ENCODE measurements at regions not wholly inside any gene's neighbourhood (a gene's known extent, or its start where the extent isn't known, plus 50 kb on each side); places are given as distances from the start of the nearest gene placed in this dataset.

DNA sequence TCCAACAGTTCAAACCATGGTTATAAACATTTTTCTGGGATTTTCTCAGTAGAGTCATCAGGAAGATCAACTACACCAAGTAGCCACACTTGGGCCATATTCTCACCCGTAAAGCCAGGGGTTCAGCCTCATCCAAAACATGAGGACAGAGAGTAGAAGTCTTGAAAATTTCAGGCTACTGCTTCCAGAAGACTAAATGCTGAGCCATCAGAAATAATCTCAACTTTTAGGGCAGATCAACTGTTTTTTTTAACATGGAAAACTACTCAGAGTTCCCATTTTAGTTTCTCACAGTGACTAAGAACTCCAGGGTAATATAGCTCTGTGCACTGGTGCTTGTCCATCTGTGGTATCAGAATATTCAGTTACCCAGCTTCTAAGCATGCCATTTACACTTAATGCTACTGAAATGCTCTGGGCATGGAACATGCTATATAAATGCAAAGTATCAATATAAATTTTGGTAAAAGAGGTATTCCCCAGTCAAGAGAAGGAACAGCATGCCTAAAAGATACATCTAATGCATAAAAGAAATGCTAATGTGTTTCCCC, 300.1 kb upstream of the LRRN1 start:
- no peaks in the 10 kb centered on the region for H3K36me3 ChIP-seq (ENCODE audit: control insufficient read depth in 2 of 4, insufficient read depth in 4 of 4, low read length in 3 of 4)
- POLR2A ChIA-PET (ENCODE audit: partially characterized antibody), result no interaction called here
- no peak for FAIRE-seq
- H2BK5ac ChIP-seq (ENCODE audit: low read depth, low read length), result no peak overlapping the region
- H3K4me1 ChIP-seq (replicated peaks in 1 of 4; ENCODE audit: control insufficient read depth in 3 of 4, insufficient read depth in 4 of 4, low read length in 3 of 4), result no peaks in the 10 kb centered on the region
- H3K27ac ChIP-seq (ENCODE audit: low read depth, low read length), result no peak overlapping the region
- no peak overlapping the region for H3K18ac ChIP-seq (ENCODE audit: extremely low read depth, low read length)
- no peaks in the 10 kb centered on the region for H3K79me1 ChIP-seq (ENCODE audit: low read depth, low read length)
- no peak overlapping the region for H2AK5ac ChIP-seq (ENCODE audit: low read depth, low read length)
- H2BK15ac ChIP-seq (ENCODE audit: low read length), result no peak overlapping the region
- H2BK120ac ChIP-seq (replicated peaks; ENCODE audit: low read depth, low read length), result no peak overlapping the region
- WGBS, 2 experiments (ENCODE audit: extremely low coverage in 1 of 2, insufficient coverage in 1 of 2, insufficient read length in 1 of 2, insufficient replicate concordance in 2 of 2, low coverage in 1 of 2, low lambda C conversion rate in 2 of 2, missing lambda C conversion rate in 1 of 2), result 100% methylated on average over 1 of the region's 1 CpG; no CpG with 5 or more reads in 1 of the 2 experiments
- no peaks in the 10 kb centered on the region for H3K27me3 ChIP-seq (replicated peaks in 1 of 4; ENCODE audit: control insufficient read depth in 3 of 4, extremely low read depth in 1 of 4, insufficient read depth in 3 of 4, low read length in 3 of 4)
- no peak overlapping the region for H2AFZ ChIP-seq (ENCODE audit: low read length)
- CTCF ChIA-PET (ENCODE audit: partially characterized antibody), result no interaction called here
- no peak overlapping the region for H2BK20ac ChIP-seq (ENCODE audit: low read length)
- H2BK12ac ChIP-seq (ENCODE audit: low read depth, low read length), result no peak overlapping the region
- no peak overlapping the region for H4K91ac ChIP-seq (replicated peaks; ENCODE audit: insufficient read length, low read length)
- no peak overlapping the region for H3K4me2 ChIP-seq (ENCODE audit: insufficient read depth in 1 of 2, low read depth in 2 of 2, low read length in 2 of 2)
- DNase-seq (ENCODE audit: low read depth in 1 of 2, low spot score in 2 of 2), result no peak
- no peak overlapping the region for H3K23ac ChIP-seq (ENCODE audit: insufficient read length)
- no peak overlapping the region for H3K14ac ChIP-seq (ENCODE audit: insufficient read length)
- TF ChIP-seq MAFK (IDR thresholded peaks at IDR 0.05; ENCODE audit: low read depth, low read length), result no peak
- no peak for TF ChIP-seq POLR2AphosphoS5 (IDR thresholded peaks at IDR 0.05; ENCODE audit: low read depth, low read length)
- TF ChIP-seq RAD21 (IDR thresholded peaks at IDR 0.05 in 1 of 2, conservative IDR thresholded peaks at IDR 0.05 in 1 of 2; ENCODE audit: low read depth in 2 of 2, low read length in 2 of 2), result no peak
- TF ChIP-seq KDM1A (IDR thresholded peaks at IDR 0.05; ENCODE audit: borderline replicate concordance, low read length), result no peak
- no peak for TF ChIP-seq EGR1 (IDR thresholded peaks at IDR 0.05; ENCODE audit: borderline replicate concordance, low read depth, low read length)
- no peak for TF ChIP-seq POLR2A (IDR thresholded peaks at IDR 0.05; ENCODE audit: control extremely low read depth in 1 of 2, low read depth in 2 of 2, low read length in 2 of 2)
- no peak for TF ChIP-seq RNF2 (IDR thresholded peaks at IDR 0.05; ENCODE audit: borderline replicate concordance, low read depth, low read length, missing control alignments, poor library complexity, severe bottlenecking)
- TF ChIP-seq KDM5A (IDR thresholded peaks at IDR 0.05; ENCODE audit: low read length), result no peak
- no peak for TF ChIP-seq ASH2L (IDR thresholded peaks at IDR 0.05; ENCODE audit: low read length)
- TF ChIP-seq, protein P1, sequence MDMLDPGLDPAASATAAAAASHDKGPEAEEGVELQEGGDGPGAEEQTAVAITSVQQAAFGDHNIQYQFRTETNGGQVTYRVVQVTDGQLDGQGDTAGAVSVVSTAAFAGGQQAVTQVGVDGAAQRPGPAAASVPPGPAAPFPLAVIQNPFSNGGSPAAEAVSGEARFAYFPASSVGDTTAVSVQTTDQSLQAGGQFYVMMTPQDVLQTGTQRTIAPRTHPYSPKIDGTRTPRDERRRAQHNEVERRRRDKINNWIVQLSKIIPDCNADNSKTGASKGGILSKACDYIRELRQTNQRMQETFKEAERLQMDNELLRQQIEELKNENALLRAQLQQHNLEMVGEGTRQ (IDR thresholded peaks at IDR 0.05; ENCODE audit: low read length), result no peak
- TF ChIP-seq NRF1 (IDR thresholded peaks at IDR 0.05; ENCODE audit: low read depth, low read length), result no peak
- TF ChIP-seq HDAC2 (IDR thresholded peaks at IDR 0.05; ENCODE audit: borderline replicate concordance in 1 of 2, low read depth in 2 of 2, low read length in 2 of 2), result no peak
- TF ChIP-seq CHD1 (IDR thresholded peaks at IDR 0.05; ENCODE audit: low read depth, low read length), result no peak
- H3K23me2 ChIP-seq (ENCODE audit: low read depth, low read length), result no peaks in the 10 kb centered on the region; the same call in 1 of the 2 replicates
- no peak overlapping the region for H3K4me3 ChIP-seq (ENCODE audit: extremely low read depth in 1 of 4, insufficient read depth in 2 of 4, low read depth in 3 of 4, low read length in 4 of 4)
- H3K79me2 ChIP-seq (ENCODE audit: control insufficient read depth in 1 of 2, insufficient read depth in 2 of 2, low read length in 2 of 2), result no peaks in the 10 kb centered on the region
- no peaks in the 10 kb centered on the region for H4K20me1 ChIP-seq (replicated peaks in 1 of 2; ENCODE audit: control insufficient read depth in 1 of 2, insufficient read depth in 2 of 2, low read length in 2 of 2)
- H4K5ac ChIP-seq (ENCODE audit: insufficient read length, low read depth, low read length), result no peak overlapping the region
- H3K9me3 ChIP-seq (ENCODE audit: insufficient read depth in 2 of 2, low read depth in 1 of 2, low read length in 1 of 2), result no peaks in the 10 kb centered on the region
- H3K4ac ChIP-seq (replicated peaks; ENCODE audit: insufficient read length, low read depth, low read length), result no peak overlapping the region
- no peak overlapping the region for H4K8ac ChIP-seq (ENCODE audit: extremely low read depth, insufficient read depth, low read length)
- no peak overlapping the region for H3K56ac ChIP-seq (replicated peaks; ENCODE audit: insufficient read length, low read depth, low read length)
- H3K9ac ChIP-seq (replicated peaks in 1 of 4; ENCODE audit: extremely low read depth in 1 of 4, low read depth in 3 of 4, low read length in 3 of 4), result no peak overlapping the region

Measured in H1 (cell line).